ENCODE measurements at regions not wholly inside any gene's neighbourhood (a gene's known extent, or its start where the extent isn't known, plus 50 kb on each side); places are given as distances from the start of the nearest gene placed in this dataset.

DNA sequence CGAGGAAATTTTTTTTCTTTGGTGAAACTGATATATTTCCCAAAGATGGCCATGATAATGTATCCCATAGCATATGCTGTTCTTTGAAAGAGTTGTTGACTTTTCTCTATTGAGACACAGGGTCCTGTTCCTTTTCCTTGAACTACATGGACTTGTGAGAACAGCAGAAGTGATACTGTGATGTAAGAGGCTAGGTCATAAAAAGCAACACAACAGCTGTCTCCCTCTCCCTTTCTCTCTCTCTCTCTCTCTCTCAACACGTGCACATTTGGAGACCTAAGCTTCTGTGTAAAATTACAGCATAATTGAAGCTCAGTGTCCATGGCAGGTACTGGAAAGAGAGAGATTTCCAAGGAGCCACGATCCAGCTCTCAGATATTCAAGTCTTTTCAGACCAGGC lies 1712.4 kb downstream of the EFNB2 start:
- TF ChIP-seq CTCF (IDR thresholded peaks at IDR 0.05) = no peak
- TF ChIP-seq POLR2A (IDR thresholded peaks at IDR 0.05) = no peak
